Activated CD4-positive, alpha-beta T cell treated with anti-CD3 and anti-CD28 coated beads for 48 hours (primary cell): ENCODE measurements at regions not wholly inside any gene's neighbourhood (a gene's known extent, or its start where the extent isn't known, plus 50 kb on each side); places are given as distances from the start of the nearest gene placed in this dataset.
"Not testable (repeated sequence)": the region's sequence is repeated elsewhere in the genome, so short reads cannot be mapped to it uniquely, and the experiment has no call there.

ENCODE experiments used
- DNase-seq: peaks from one replicate; pipeline ENCODE4 v3.0.0-alpha.2; 2020

GRCh38 chrX:125507119-125507518, 187.4 kb downstream of the TEX13C start:
- no peak for DNase-seq

- DNase-seq, result no peak
These were observed 200.4 kb downstream of the TEX13C start for GRCh38 chrX:125520029-125520428.

GRCh38 chrX:125522752-125523151, 203.1 kb downstream of the TEX13C start:
- DNase-seq, result no peak

- DNase-seq, result no peak
These were observed 212.9 kb downstream of the TEX13C start for GRCh38 chrX:125532411-125533089.

GRCh38 chrX:125533352-125533751, 213.7 kb downstream of the TEX13C start:
- no peak for DNase-seq

GRCh38 chrX:125544031-125544660, 224.5 kb downstream of the TEX13C start:
- DNase-seq, result no peak

- DNase-seq, result no peak
These were observed 225.2 kb downstream of the TEX13C start for GRCh38 chrX:125544856-125545255.

GRCh38 chrX:125577479-125577878, 257.8 kb downstream of the TEX13C start:
- DNase-seq, result no peak

- DNase-seq, result no peak
These were observed 284.8 kb downstream of the TEX13C start for GRCh38 chrX:125604448-125604847.

- no peak for DNase-seq
These were observed 285.5 kb downstream of the TEX13C start for GRCh38 chrX:125605145-125605544.

GRCh38 chrX:125614591-125615343, 295.1 kb downstream of the TEX13C start:
- not testable (repeated sequence) for DNase-seq

- no peak for DNase-seq
These were observed 301.3 kb downstream of the TEX13C start for GRCh38 chrX:125620715-125621587.

- DNase-seq, result no peak
These were observed 301.9 kb downstream of the TEX13C start for GRCh38 chrX:125621588-125621927.

GRCh38 chrX:125622899-125623298, 303.2 kb downstream of the TEX13C start:
- no peak for DNase-seq

- no peak for DNase-seq
These were observed 308.0 kb downstream of the TEX13C start for GRCh38 chrX:125627676-125628075.

- no peak for DNase-seq
These were observed 308.8 kb downstream of the TEX13C start for GRCh38 chrX:125628435-125628834.

- DNase-seq, result no peak
These were observed 321.7 kb downstream of the TEX13C start for GRCh38 chrX:125641405-125641804.

GRCh38 chrX:125646195-125646594, 326.5 kb downstream of the TEX13C start:
- peak; percentile 18 for DNase-seq

GRCh38 chrX:125651426-125651825, 331.8 kb downstream of the TEX13C start:
- no peak for DNase-seq

- no peak for DNase-seq
These were observed 334.8 kb downstream of the TEX13C start for GRCh38 chrX:125654501-125654900.

GRCh38 chrX:125673758-125674157, 354.1 kb downstream of the TEX13C start:
- no peak for DNase-seq

- no peak for DNase-seq
These were observed 358.6 kb downstream of the TEX13C start for GRCh38 chrX:125678258-125678657.

GRCh38 chrX:125680366-125680765, 360.7 kb downstream of the TEX13C start:
- DNase-seq, result no peak
